Neural cell (in vitro differentiated cells): ENCODE measurements at regions not wholly inside any gene's neighbourhood (a gene's known extent, or its start where the extent isn't known, plus 50 kb on each side); places are given as distances from the start of the nearest gene placed in this dataset.

Experiments
- EZH2 ChIP-seq: fragments of 200-600, 300-800 bp; shearing (Covaris generic), sonication (generic); IDR thresholded peaks from 2 replicates; pipeline ENCODE4 v1.6.1; 2014; ENCODE audit warnings: antibody characterized with exemption, low read length, borderline replicate concordance, mild to moderate bottlenecking; ENCODE audit not compliant: insufficient read depth, poor library complexity, severe bottlenecking
- POLR2AphosphoS5 ChIP-seq: IDR thresholded peaks from 2 replicates; pipeline ENCODE4 v1.6.1; 2012
- RAD21 ChIP-seq: fragments of 450-650 bp; conservative IDR thresholded peaks from 2 replicates; pipeline ENCODE4 v1.6.1; 2014; ENCODE audit warnings: antibody characterized with exemption, mild to moderate bottlenecking, moderate library complexity
- SMC3 ChIP-seq: fragments of 450-650 bp; conservative IDR thresholded peaks from 2 replicates; pipeline ENCODE4 v1.6.1; 2014; ENCODE audit warnings: antibody characterized with exemption, mild to moderate bottlenecking, moderate library complexity; ENCODE audit not compliant: poor library complexity
- TAF1 ChIP-seq: IDR thresholded peaks from 2 replicates; pipeline ENCODE4 v1.6.1; 2012; ENCODE audit warnings: low read depth
- TF ChIP-seq, protein P1 (sequence below): fragments of 450-650 bp; IDR thresholded peaks from 2 replicates; pipeline ENCODE4 v1.5.1; 2014; ENCODE audit warnings: antibody characterized with exemption, mild to moderate bottlenecking, moderate library complexity; ENCODE audit not compliant: poor library complexity, severe bottlenecking
- TF ChIP-seq, protein P2 (sequence below): IDR thresholded peaks from 2 replicates; pipeline ENCODE4 v1.6.1; 2012; ENCODE audit warnings: borderline replicate concordance

DNA sequence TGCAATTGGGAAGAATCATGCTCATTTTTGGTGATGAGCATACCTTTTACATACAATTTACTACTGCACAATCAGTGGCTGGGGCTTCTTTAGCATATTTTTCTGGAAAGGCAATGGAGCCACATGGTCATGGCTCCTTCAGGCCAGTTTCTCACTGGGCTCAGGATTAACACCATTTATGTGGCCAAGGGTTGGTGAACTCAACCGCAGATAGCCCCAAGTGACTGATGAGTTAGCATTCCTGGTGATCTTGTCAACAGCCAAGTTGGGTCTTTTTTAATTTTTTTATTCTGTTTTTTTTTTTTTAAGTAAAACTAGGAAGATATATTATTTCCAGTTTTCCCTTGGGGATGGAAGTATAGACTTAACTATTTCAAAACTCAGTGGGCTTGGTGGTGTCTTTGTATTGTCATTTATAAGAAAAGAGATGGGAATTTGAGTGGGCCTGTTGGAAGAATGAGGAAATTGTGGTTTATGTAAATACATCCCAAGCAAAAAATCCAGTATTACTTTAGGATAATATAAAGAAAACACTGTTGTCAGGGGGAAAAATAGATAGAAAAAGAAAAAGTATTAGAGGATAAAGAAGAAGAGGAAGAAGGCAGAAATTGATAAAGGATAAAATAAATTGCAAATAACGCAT is 397.4 kb downstream of the MAFB start:
- TF ChIP-seq EZH2 (no peak), RAD21 (no peak), POLR2AphosphoS5 (no peak), TAF1 (no peak), SMC3 (no peak)
- TF ChIP-seq, protein P1, sequence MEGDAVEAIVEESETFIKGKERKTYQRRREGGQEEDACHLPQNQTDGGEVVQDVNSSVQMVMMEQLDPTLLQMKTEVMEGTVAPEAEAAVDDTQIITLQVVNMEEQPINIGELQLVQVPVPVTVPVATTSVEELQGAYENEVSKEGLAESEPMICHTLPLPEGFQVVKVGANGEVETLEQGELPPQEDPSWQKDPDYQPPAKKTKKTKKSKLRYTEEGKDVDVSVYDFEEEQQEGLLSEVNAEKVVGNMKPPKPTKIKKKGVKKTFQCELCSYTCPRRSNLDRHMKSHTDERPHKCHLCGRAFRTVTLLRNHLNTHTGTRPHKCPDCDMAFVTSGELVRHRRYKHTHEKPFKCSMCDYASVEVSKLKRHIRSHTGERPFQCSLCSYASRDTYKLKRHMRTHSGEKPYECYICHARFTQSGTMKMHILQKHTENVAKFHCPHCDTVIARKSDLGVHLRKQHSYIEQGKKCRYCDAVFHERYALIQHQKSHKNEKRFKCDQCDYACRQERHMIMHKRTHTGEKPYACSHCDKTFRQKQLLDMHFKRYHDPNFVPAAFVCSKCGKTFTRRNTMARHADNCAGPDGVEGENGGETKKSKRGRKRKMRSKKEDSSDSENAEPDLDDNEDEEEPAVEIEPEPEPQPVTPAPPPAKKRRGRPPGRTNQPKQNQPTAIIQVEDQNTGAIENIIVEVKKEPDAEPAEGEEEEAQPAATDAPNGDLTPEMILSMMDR, result no peak
- TF ChIP-seq, protein P2, sequence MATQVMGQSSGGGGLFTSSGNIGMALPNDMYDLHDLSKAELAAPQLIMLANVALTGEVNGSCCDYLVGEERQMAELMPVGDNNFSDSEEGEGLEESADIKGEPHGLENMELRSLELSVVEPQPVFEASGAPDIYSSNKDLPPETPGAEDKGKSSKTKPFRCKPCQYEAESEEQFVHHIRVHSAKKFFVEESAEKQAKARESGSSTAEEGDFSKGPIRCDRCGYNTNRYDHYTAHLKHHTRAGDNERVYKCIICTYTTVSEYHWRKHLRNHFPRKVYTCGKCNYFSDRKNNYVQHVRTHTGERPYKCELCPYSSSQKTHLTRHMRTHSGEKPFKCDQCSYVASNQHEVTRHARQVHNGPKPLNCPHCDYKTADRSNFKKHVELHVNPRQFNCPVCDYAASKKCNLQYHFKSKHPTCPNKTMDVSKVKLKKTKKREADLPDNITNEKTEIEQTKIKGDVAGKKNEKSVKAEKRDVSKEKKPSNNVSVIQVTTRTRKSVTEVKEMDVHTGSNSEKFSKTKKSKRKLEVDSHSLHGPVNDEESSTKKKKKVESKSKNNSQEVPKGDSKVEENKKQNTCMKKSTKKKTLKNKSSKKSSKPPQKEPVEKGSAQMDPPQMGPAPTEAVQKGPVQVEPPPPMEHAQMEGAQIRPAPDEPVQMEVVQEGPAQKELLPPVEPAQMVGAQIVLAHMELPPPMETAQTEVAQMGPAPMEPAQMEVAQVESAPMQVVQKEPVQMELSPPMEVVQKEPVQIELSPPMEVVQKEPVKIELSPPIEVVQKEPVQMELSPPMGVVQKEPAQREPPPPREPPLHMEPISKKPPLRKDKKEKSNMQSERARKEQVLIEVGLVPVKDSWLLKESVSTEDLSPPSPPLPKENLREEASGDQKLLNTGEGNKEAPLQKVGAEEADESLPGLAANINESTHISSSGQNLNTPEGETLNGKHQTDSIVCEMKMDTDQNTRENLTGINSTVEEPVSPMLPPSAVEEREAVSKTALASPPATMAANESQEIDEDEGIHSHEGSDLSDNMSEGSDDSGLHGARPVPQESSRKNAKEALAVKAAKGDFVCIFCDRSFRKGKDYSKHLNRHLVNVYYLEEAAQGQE, result no peak
